GM19025 (cell line): ENCODE measurements at regions not wholly inside any gene's neighbourhood (a gene's known extent, or its start where the extent isn't known, plus 50 kb on each side); places are given as distances from the start of the nearest gene placed in this dataset.
"Not testable (repeated sequence)": the region's sequence is repeated elsewhere in the genome, so short reads cannot be mapped to it uniquely, and the experiment has no call there.

ENCODE experiments used
- ATAC-seq: cut with Tn5 transposase; IDR thresholded peaks from one replicate; pipeline ENCODE4 v1.9.1; 2021; ENCODE audit warnings: mild to moderate bottlenecking, low read depth, moderate library complexity; ENCODE audit not compliant: unreplicated experiment

GRCh38 chr1:78240755-78241154 is 195.0 kb downstream of the GIPC2 start:
- ATAC-seq: no peak

- ATAC-seq: no peak
These were observed 201.3 kb downstream of the GIPC2 start for GRCh38 chr1:78247079-78247478.

- ATAC-seq: no peak
These were observed 204.4 kb downstream of the GIPC2 start for GRCh38 chr1:78250201-78250600.

GRCh38 chr1:78254517-78254916 is 208.8 kb downstream of the GIPC2 start:
- ATAC-seq: no peak

- ATAC-seq: no peak
These were observed 209.6 kb downstream of the GIPC2 start for GRCh38 chr1:78255383-78255782.

GRCh38 chr1:78255846-78256245 is 210.1 kb downstream of the GIPC2 start:
- no peak for ATAC-seq

- no peak for ATAC-seq
These were observed 217.7 kb downstream of the GIPC2 start for GRCh38 chr1:78263459-78263858.

- ATAC-seq: no peak
These were observed 218.2 kb downstream of the GIPC2 start for GRCh38 chr1:78263946-78264345.

GRCh38 chr1:78267513-78268218 is 221.9 kb downstream of the GIPC2 start:
- no peak for ATAC-seq

- ATAC-seq: no peak
These were observed 221.2 kb upstream of the PTGFR start for GRCh38 chr1:78269591-78269990.

GRCh38 chr1:78271423-78271822 is 219.4 kb upstream of the PTGFR start:
- ATAC-seq: not testable (repeated sequence)

GRCh38 chr1:78274814-78275213 is 216.0 kb upstream of the PTGFR start:
- no peak for ATAC-seq

GRCh38 chr1:78275456-78275855 is 215.3 kb upstream of the PTGFR start:
- ATAC-seq: no peak

- ATAC-seq: no peak
These were observed 214.7 kb upstream of the PTGFR start for GRCh38 chr1:78275906-78276685.

- ATAC-seq: peak; percentile 48
These were observed 213.5 kb upstream of the PTGFR start for GRCh38 chr1:78277253-78277652.

GRCh38 chr1:78279051-78279450 is 211.7 kb upstream of the PTGFR start:
- no peak for ATAC-seq

- ATAC-seq: no peak
These were observed 210.1 kb upstream of the PTGFR start for GRCh38 chr1:78280626-78281025.

- ATAC-seq: no peak
These were observed 209.2 kb upstream of the PTGFR start for GRCh38 chr1:78281580-78281979.

GRCh38 chr1:78283691-78284090 is 207.1 kb upstream of the PTGFR start:
- no peak for ATAC-seq

- no peak for ATAC-seq
These were observed 206.4 kb upstream of the PTGFR start for GRCh38 chr1:78284354-78284753.

GRCh38 chr1:78286686-78287085 is 204.1 kb upstream of the PTGFR start:
- ATAC-seq: no peak

- ATAC-seq: no peak
These were observed 201.2 kb upstream of the PTGFR start for GRCh38 chr1:78289603-78290002.
